Breast epithelium (tissue), 3 donors: ENCODE measurements at regions not wholly inside any gene's neighbourhood (a gene's known extent, or its start where the extent isn't known, plus 50 kb on each side); places are given as distances from the start of the nearest gene placed in this dataset.

Experiments used
- CTCF ChIP-seq, 3 donors: fragments of 450-650 bp; IDR thresholded peaks; one replicate each; pipeline ENCODE4 v1.5.1; 2016 to 2017; ENCODE audit warnings: antibody characterized with exemption in 3 of 3, mild to moderate bottlenecking in 3 of 3, moderate library complexity in 3 of 3
- POLR2AphosphoS5 ChIP-seq, 3 donors: sonication (generic); formaldehyde crosslinking; IDR thresholded peaks; one replicate each; pipeline ENCODE4 v1.6.1; 2017; ENCODE audit warnings: antibody characterized with exemption in 3 of 3

GRCh38 chr3:25023876-25024275 lies 404.2 kb upstream of the RARB start:
- TF ChIP-seq CTCF (IDR thresholded peaks at IDR 0.05) = no peak
- no peak for TF ChIP-seq POLR2AphosphoS5 (IDR thresholded peaks at IDR 0.05)
